Small intestine (tissue), 7 donors: ENCODE measurements at regions not wholly inside any gene's neighbourhood (a gene's known extent, or its start where the extent isn't known, plus 50 kb on each side); places are given as distances from the start of the nearest gene placed in this dataset.

Experiments used
- DNase-seq, 2 donors: peaks; one replicate each; pipeline versions ENCODE4 v3.0.0 to v3.0.0-alpha.2; 2013
- FAIRE-seq: peaks from 2 replicates; lab custom pipeline; 2012; peaks lifted over from hg19 to GRCh38; lab: Jason Lieb, UNC
- H3K27ac ChIP-seq, 3 donors: one replicate each; pipeline ENCODE4 v1.5.1; 2013; ENCODE audit warnings: low read length in 2 of 3, mild to moderate bottlenecking in 2 of 3, control low read depth in 1 of 3, inconsistent platforms in 1 of 3, low read depth in 1 of 3, moderate library complexity in 1 of 3
- H3K27me3 ChIP-seq, 3 donors: one replicate each; pipeline ENCODE4 v1.6.1; 2013; ENCODE audit warnings: low read length in 3 of 3, inconsistent platforms in 1 of 3; ENCODE audit not compliant: control insufficient read depth in 3 of 3, insufficient read depth in 3 of 3
- H3K36me3 ChIP-seq, 3 donors: one replicate each; pipeline ENCODE4 v1.6.1; 2013; ENCODE audit warnings: low read length in 3 of 3, inconsistent platforms in 1 of 3, low read depth in 1 of 3, mild to moderate bottlenecking in 1 of 3, moderate library complexity in 1 of 3; ENCODE audit not compliant: control insufficient read depth in 3 of 3, insufficient read depth in 2 of 3
- H3K4me1 ChIP-seq, 3 donors: one replicate each; pipeline ENCODE4 v1.6.1; 2013; ENCODE audit warnings: low read length in 2 of 3, inconsistent platforms in 1 of 3, low read depth in 1 of 3, mild to moderate bottlenecking in 1 of 3, moderate library complexity in 1 of 3; ENCODE audit not compliant: control insufficient read depth in 3 of 3, insufficient read depth in 2 of 3
- H3K4me3 ChIP-seq, 3 donors: one replicate each; pipeline ENCODE4 v1.5.1; 2013; ENCODE audit warnings: low read length in 3 of 3, control low read depth in 1 of 3, inconsistent platforms in 1 of 3, low read depth in 1 of 3, mild to moderate bottlenecking in 1 of 3, moderate library complexity in 1 of 3
- H3K9me3 ChIP-seq, 2 donors: one replicate each; pipeline ENCODE4 v1.6.1; 2013; ENCODE audit warnings: low read depth in 1 of 2, low read length in 1 of 2; ENCODE audit not compliant: control insufficient read depth in 2 of 2, insufficient read depth in 1 of 2
- WGBS, 3 donors: extraction: QIAGEN DNeasy Blood & Tissue Kit; methylation state at CpG; one replicate each; pipeline ENCODE4 v1.1.7; 2013; 5-methylcytosine and 5-hydroxymethylcytosine counted together
- donor health status: healthy with polysubstance abuse.
- donor health status: control.
- donor health status: control.
- donor health status: Bipolar disorder and iron deficiency.
- donor health status: healthy.

DNA sequence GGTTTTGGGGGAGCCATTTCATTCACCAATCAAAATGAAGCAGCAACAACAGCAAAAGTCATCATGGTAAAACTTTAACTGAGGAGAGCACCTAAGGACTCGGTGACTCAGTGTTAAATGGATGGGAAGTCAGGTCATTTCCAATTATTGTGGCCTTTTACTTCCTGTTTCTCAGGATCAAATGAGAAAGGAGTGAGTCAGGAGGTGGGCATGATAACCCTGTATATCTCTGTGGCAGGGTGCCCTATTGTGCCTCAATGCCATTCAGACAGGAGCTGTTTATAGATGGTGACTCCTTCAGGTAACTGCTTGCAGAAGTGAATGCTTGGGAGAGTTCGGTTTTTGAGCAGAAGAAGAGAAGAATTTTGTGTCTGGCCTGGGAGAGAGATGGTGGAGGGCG, 135.5 kb upstream of the CPM start:
- Histone ChIP-seq H3K36me3 (no peaks in the 10 kb centered on the region), H3K4me3 (no peak overlapping the region), H3K27ac (no peak overlapping the region), H3K9me3 (no peaks in the 10 kb centered on the region), H3K27me3 (no peaks in the 10 kb centered on the region), H3K4me1 (peaks cover 0 to 7% (median 4%) of the 10 kb centered on the region in 3 donors)
- FAIRE-seq (peak; percentile 79), DNase-seq (peak; percentile 50 to 90)
- 34 to 72% (median 47%) methylated on average over 3 of the region's 3 CpGs for WGBS, 3 donors

DNA sequence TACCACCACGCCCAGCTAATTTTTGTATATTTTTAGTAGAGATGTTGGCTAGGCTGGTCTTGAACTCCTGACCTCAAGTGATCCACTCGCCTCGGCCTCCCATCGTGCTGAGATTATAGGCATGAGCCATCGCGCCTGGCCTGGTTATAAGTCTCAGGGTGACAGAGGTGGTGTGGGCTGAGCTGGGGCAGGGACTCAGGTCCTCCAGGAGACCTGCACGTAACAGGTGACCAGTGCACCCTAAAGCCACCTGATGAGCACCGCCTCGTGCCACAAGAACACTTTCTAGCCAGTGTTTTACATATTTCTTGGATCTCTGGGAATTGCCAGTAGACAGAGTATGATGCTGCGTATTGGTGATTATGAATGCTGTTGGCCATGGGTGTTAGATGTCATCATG, 136.5 kb upstream of the CPM start:
- H3K27me3 ChIP-seq: no peaks in the 10 kb centered on the region
- peaks cover 0 to 7% (median 4%) of the 10 kb centered on the region in 3 donors for H3K4me1 ChIP-seq
- no peaks in the 10 kb centered on the region for H3K36me3 ChIP-seq
- no peaks in the 10 kb centered on the region for H3K9me3 ChIP-seq
- H3K4me3 ChIP-seq: no peak overlapping the region
- FAIRE-seq: no peak
- DNase-seq: no peak
- no peak overlapping the region for H3K27ac ChIP-seq
- WGBS, 3 donors: 85 to 91% (median 90%) methylated on average over 10 of the region's 10 CpGs

DNA sequence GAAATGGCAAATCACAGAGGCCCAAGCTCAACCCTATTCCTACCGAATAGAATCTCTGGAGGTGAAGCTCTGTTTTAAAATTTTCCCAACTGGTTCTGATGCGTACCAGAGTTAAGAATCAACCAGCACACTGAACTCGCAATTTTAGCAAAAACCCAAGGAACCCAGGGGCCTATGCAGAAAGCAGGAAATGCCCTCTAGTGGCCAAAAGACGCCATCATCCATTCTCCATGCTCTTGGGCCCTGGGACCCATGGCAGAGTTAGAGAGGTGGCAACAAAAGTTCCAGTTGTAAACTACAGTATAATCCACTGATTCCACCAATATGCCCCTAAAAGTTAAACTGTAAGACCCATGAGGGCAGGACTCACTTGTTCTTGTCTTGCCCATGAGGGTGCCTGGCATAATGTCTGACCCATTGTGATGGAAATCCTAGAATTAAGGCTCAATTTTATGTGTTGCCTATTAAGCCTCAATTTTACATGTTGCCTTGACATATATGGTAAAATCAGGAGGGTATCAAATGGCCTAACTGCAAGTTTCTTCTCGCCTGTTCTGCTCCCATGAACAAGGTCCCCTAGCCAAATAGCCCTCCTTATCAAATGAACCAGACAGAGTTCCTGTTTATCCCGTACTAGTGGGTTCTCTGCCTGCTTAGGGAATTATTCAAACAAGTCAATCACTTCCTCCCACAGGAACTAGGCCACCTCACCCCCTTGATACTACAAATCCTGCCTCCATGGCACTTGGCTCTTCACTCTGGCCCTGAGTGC, 137.5 kb upstream of the CPM start:
- no peak overlapping the region for H3K27ac ChIP-seq
- no peak for FAIRE-seq
- 24 to 33% (median 30%) methylated on average over 6 of the region's 6 CpGs for WGBS, 3 donors

DNA sequence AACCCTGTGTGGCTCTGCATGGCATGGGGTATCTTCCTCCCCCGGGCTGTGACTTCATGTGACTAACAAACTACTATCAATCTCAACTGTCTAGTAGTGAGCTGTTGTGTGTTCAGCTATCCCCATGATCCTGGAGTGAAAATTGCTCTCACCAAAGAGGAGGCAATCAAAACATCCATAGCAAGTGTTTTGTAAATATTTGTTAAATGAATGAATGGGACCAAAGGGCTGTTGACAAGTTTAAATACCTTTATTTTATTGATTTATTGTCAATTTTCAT, 138.1 kb upstream of the CPM start:
- H3K4me3 ChIP-seq: no peak overlapping the region
- DNase-seq (no peak), FAIRE-seq (no peak)
- no peaks in the 10 kb centered on the region for H3K27me3 ChIP-seq
- WGBS, 3 donors: 56 to 80% (median 67%) methylated on average over 1 of the region's 1 CpG
- H3K27ac ChIP-seq: no peak overlapping the region
- H3K9me3 ChIP-seq: no peaks in the 10 kb centered on the region
- H3K36me3 ChIP-seq: no peaks in the 10 kb centered on the region
- peaks cover 0 to 7% (median 4%) of the 10 kb centered on the region in 3 donors for H3K4me1 ChIP-seq

More for the DNA sequence above, 137.5 kb upstream of the CPM start:
- DNase-seq: peak; percentile 66 to 78
- Histone ChIP-seq H3K27me3 (no peaks in the 10 kb centered on the region), H3K36me3 (no peaks in the 10 kb centered on the region), H3K4me1 (peaks cover 0 to 7% (median 4%) of the 10 kb centered on the region in 3 donors), H3K4me3 (no peak overlapping the region), H3K9me3 (no peaks in the 10 kb centered on the region)

DNA sequence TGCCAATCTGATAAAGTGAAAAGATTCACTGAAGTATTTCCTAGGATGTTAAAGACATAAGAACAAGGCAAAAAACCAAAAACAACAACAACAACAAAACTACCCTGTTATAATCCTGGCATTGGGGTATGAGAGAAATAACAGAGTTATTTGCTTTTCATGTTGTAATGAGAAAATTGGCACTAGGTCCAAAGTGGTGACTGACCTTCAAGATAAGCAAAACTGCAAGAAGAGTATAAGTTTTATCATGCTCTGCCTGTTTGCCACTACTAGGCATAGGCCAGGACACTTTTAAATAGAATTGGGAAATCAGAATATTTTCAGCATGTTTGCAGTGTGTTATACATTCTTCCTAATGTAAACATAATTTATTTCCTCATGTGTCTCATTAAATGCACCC, 140.1 kb upstream of the CPM start:
- no peaks in the 10 kb centered on the region for H3K36me3 ChIP-seq
- H3K4me3 ChIP-seq: no peak overlapping the region
- H3K27me3 ChIP-seq: no peaks in the 10 kb centered on the region
- peaks cover 0 to 4% of the 10 kb centered on the region in 2 donors for H3K9me3 ChIP-seq
- DNase-seq: no peak
- FAIRE-seq: no peak
- H3K4me1 ChIP-seq: peaks cover 0 to 4% (median 0%) of the 10 kb centered on the region in 3 donors
- H3K27ac ChIP-seq: no peak overlapping the region

DNA sequence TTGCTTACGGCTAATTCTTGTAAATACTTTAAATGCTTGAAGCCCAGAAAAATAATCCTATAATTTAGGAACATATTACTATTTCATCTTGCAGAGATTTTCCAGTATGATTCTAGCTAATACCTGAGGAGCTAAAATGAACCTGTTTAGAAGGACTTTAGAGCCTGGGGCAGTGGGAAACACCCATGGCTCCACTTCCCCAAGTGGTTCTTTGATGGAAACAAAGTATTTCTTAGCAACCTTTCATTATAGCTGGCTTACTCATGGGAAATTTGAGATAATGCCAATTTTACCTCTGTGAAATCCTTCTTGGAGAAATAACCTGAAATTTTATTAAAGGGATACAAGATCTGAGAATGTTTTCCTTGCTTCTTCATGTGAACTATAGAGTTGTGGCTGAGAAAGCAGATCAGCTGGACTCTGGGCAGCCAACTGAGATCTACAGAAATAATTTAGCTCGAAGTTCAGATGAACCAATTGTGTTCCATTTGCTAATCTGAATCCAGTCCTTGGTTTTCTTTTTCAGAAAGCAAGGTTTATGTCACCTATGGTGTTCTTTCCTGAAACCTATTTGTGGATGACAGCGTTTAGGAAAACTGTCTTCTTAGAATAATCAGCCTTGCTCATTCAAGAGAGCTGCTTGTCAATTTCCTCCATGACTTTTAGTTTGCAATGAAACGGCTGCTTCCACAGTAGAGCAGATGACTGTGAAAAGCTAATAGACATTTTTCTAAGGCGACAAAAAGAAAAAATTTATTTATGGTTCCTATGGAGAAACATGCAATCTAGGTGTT, 141.8 kb upstream of the CPM start:
- WGBS, 3 donors: 81 to 87% (median 85%) methylated on average over 5 of the region's 5 CpGs
- no peaks in the 10 kb centered on the region for H3K27me3 ChIP-seq
- H3K4me3 ChIP-seq: no peak overlapping the region
- H3K9me3 ChIP-seq: peaks cover 0 to 5% of the 10 kb centered on the region in 2 donors
- H3K27ac ChIP-seq: no peak overlapping the region
- FAIRE-seq (no peak), DNase-seq (no peak)
- H3K36me3 ChIP-seq: no peaks in the 10 kb centered on the region
- peaks cover 0 to 2% (median 0%) of the 10 kb centered on the region in 3 donors for H3K4me1 ChIP-seq

DNA sequence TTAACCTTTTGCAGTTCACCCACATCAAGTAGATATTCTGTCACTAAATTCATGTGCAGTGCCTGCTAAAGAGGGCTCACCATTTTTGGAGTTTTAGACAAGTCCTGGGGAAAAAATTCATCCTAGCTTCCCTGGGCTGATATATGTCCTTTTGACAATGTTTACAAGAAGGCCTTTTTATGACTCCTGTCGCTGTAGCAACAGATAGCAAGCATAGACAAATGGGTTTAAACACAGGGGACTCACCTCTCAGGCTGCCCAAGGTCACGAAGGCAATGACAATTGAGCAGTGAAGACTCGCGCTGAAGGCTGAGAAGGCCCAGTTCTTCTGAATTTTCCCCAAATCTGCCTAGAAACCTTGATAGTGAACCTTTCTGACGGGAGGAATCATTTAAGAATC, 150.7 kb upstream of the CPM start:
- H3K36me3 ChIP-seq: no peaks in the 10 kb centered on the region

DNA sequence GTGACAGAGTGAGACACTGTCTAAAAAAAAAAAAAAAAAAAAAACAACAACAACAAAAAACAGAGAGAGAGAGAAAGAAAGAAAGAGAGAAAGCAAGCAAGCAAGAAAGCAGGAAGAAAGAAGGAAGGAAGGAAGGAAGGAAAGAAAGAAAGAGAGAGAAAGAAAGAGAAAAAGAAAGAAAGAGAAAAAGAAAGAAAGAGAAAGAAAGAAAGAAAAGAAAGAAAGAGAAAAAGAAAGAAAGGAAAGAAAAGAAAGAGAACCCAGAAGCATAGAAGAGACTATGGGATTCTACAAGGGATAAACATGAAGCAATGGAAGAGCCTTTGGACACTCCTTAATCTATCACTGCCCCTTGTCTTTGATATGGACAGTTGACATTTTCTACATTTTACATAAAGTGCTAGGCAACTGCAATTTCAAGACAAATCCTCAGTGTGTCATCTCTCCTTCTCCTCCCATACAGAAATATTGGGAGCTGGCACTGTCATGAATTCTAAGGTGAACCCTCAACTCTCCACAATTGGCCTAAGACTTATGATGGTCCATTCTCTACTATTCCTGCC, 151.9 kb upstream of the CPM start:
- no peaks in the 10 kb centered on the region for H3K4me1 ChIP-seq
- H3K4me3 ChIP-seq: no peak overlapping the region
- no peaks in the 10 kb centered on the region for H3K9me3 ChIP-seq
- H3K36me3 ChIP-seq: no peaks in the 10 kb centered on the region
- FAIRE-seq: no peak
- no peak overlapping the region for H3K27ac ChIP-seq
- H3K27me3 ChIP-seq: peaks cover 0 to 2% (median 0%) of the 10 kb centered on the region in 3 donors
- no peak for DNase-seq

More for the DNA sequence above, 150.7 kb upstream of the CPM start:
- Histone ChIP-seq H3K4me3 (no peak overlapping the region), H3K9me3 (no peaks in the 10 kb centered on the region), H3K27me3 (peaks cover 0 to 2% (median 0%) of the 10 kb centered on the region in 3 donors), H3K4me1 (no peaks in the 10 kb centered on the region), H3K27ac (no peak overlapping the region)
- FAIRE-seq: no peak
- 50 to 66% (median 62%) methylated on average over 5 of the region's 5 CpGs for WGBS, 3 donors
- peak in 1 of 2 donors; percentile 46 for DNase-seq
